HepG2 (cell line): ENCODE measurements at regions not wholly inside any gene's neighbourhood (a gene's known extent, or its start where the extent isn't known, plus 50 kb on each side); places are given as distances from the start of the nearest gene placed in this dataset.

ENCODE experiments used
- ATAC-seq: fragments of 200-7000 bp; cut with Tn5 transposase; 3 replicates; pipeline ENCODE4 v1.9.1; 2020; ENCODE audit warnings: mild to moderate bottlenecking, moderate library complexity
- BruUV-seq: library from RNA; stranded (reverse); fragments of 400-500 nt; replicated peaks from 2 replicates; lab custom pipeline; 2021; lab: Mats Ljungman, UMichigan
- CTCF ChIA-PET: fragments of 300-600 bp; formaldehyde crosslinking; extraction: SDS; loops from one replicate; lab custom pipeline; 2021; ENCODE audit warnings: low total read pairs, inconsistent platforms, low intra/inter-chr PET ratio; lab: Yijun Ruan, JAX
- POLR2A ChIA-PET: fragments of 350-600 bp; sonication (Branson Sonifier 250); formaldehyde crosslinking; loops from one replicate; lab custom pipeline; 2020; ENCODE audit warnings: antibody characterized with exemption, inconsistent platforms; lab: Yijun Ruan, JAX
- DNase-seq: peaks from one replicate; pipeline ENCODE4 v3.0.0-alpha.2; 2015; ENCODE audit warnings: low spot score
- FAIRE-seq: peaks from 3 replicates; lab custom pipeline; 2011; peaks lifted over from hg19 to GRCh38; lab: Jason Lieb, UNC
- H2AFZ ChIP-seq: one replicate; pipeline ENCODE4 v1.6.1; 2011; ENCODE audit warnings: low read length, inconsistent platforms
- H3K27ac ChIP-seq: fragments of 300-600 bp; 3 replicates; pipeline ENCODE4 v1.8.0; 2011; ENCODE audit warnings: mixed run types, mild to moderate bottlenecking, mixed read lengths, low read length, inconsistent platforms; ENCODE audit not compliant: insufficient read depth; ENCODE audit errors: extremely low read length
- H3K27me3 ChIP-seq, 2 experiments: fragments of 200-600 bp in 1 of 2; 2 replicates in 1 of 2; 3 replicates in 1 of 2; pipeline versions ENCODE4 v1.6.0 to v1.8.0; 2011; ENCODE audit warnings: low read length in 2 of 2, mild to moderate bottlenecking in 2 of 2, moderate library complexity in 2 of 2, inconsistent platforms in 1 of 2; ENCODE audit not compliant: insufficient read depth in 2 of 2, control insufficient read depth in 1 of 2
- H3K36me3 ChIP-seq, 2 experiments: fragments of 200-600 bp in 1 of 2; replicated peaks in 1 of 2; 2 replicates in 1 of 2; 3 replicates in 1 of 2; pipeline versions ENCODE4 v1.5.1 to v1.8.0; 2011; ENCODE audit warnings: low read length in 2 of 2, inconsistent platforms in 1 of 2; ENCODE audit not compliant: insufficient read depth in 2 of 2, control insufficient read depth in 1 of 2
- H3K4me1 ChIP-seq: 2 replicates; pipeline ENCODE4 v1.5.1; 2012; ENCODE audit warnings: low read length, inconsistent platforms; ENCODE audit not compliant: insufficient read depth
- H3K4me2 ChIP-seq: 2 replicates; pipeline ENCODE4 v1.6.0; 2011; ENCODE audit warnings: low read depth, low read length, inconsistent platforms
- H3K4me3 ChIP-seq, 3 experiments: fragments of 200-600 bp in 1 of 3; sonication (generic), shearing (Covaris generic) in 1 of 3; replicated peaks in 1 of 3; 2 replicates each; pipeline ENCODE4 v1.5.1; 2011 to 2016; ENCODE audit warnings: low read length in 3 of 3, inconsistent platforms in 2 of 3, low read depth in 2 of 3, mild to moderate bottlenecking in 2 of 3, control low read depth in 1 of 3, mixed read lengths in 1 of 3; ENCODE audit not compliant: insufficient read depth in 1 of 3
- H3K79me2 ChIP-seq: one replicate; pipeline ENCODE4 v1.6.1; 2011; ENCODE audit warnings: low read length, inconsistent platforms; ENCODE audit not compliant: insufficient read depth
- H3K9ac ChIP-seq: 2 replicates; pipeline ENCODE4 v1.6.0; 2011; ENCODE audit warnings: mild to moderate bottlenecking, low read depth, low read length, inconsistent platforms; ENCODE audit not compliant: insufficient read depth
- H3K9me3 ChIP-seq: 2 replicates; pipeline ENCODE4 v1.5.1; 2012; ENCODE audit warnings: mild to moderate bottlenecking, low read length
- H4K20me1 ChIP-seq: 2 replicates; pipeline ENCODE4 v1.6.0; 2011; ENCODE audit warnings: inconsistent platforms, mild to moderate bottlenecking, low read length, moderate library complexity; ENCODE audit not compliant: insufficient read depth
- AGO1 ChIP-seq: fragments of 200-400 bp; formaldehyde crosslinking; IDR thresholded peaks from 2 replicates; pipeline ENCODE4 v1.6.1; 2017; ENCODE audit warnings: mild to moderate bottlenecking, low read depth, low read length, moderate library complexity; ENCODE audit not compliant: poor library complexity, severe bottlenecking
- TCF12 ChIP-seq, 2 experiments: fragments of 450-650 bp in 1 of 2; sonication (generic) in 1 of 2; formaldehyde crosslinking in 1 of 2; IDR thresholded peaks; 2 replicates each; pipeline versions ENCODE4 v1.6.1 to v1.8.0; 2017 to 2022; ENCODE audit warnings: antibody characterized with exemption in 1 of 2, mild to moderate bottlenecking in 1 of 2, missing genetic modification reagents in 1 of 2, moderate library complexity in 1 of 2
- ZNF331 ChIP-seq: sonication (generic); formaldehyde crosslinking; IDR thresholded peaks from 2 replicates; pipeline ENCODE4 v1.4.0; 2020; ENCODE audit warnings: missing genetic modification reagents
- WGBS: methylation state at CpG from one replicate; pipeline ENCODE4 v1.1.6; 2017; ENCODE audit warnings: low lambda C conversion rate; 5-methylcytosine and 5-hydroxymethylcytosine counted together
- in situ Hi-C: cut with HindIII; loops from 2 replicates; pipeline ENCODE4 v1.10.0; 2017; ENCODE audit warnings: low pct_unique_long_range_greater_than_20kb; ENCODE audit not compliant: extremely low pct_ligation_motif_present
- intact Hi-C: fragments of 100-400 bp; cut with micrococcal nuclease; formaldehyde crosslinking; loops from one replicate; pipeline ENCODE4 v1.10.0; 2022; ENCODE audit not compliant: unreplicated experiment
- TF ChIP-seq, protein P1 (sequence below): sonication (generic); formaldehyde crosslinking; IDR thresholded peaks from 2 replicates; pipeline ENCODE4 v1.4.0; 2020; ENCODE audit warnings: mild to moderate bottlenecking, missing genetic modification reagents, borderline replicate concordance

GRCh38 chr10:4511509-4511908 lies 314.5 kb upstream of the AKR1E2 start:
- ChIA-PET CTCF (no interaction called here), POLR2A (no interaction called here)
- Histone ChIP-seq H3K4me2 (no peak overlapping the region), H3K4me1 (no peaks in the 10 kb centered on the region), H3K36me3 (no peaks in the 10 kb centered on the region), H3K79me2 (no peaks in the 10 kb centered on the region), H4K20me1 (no peaks in the 10 kb centered on the region), H3K27ac (no peak overlapping the region), H3K9ac (no peak overlapping the region), H3K27me3 (peaks cover 2 to 9% of the 10 kb centered on the region in 2 experiments; a peak in 2 of 5 replicates), H3K4me3 (no peak overlapping the region), H2AFZ (no peak overlapping the region), H3K9me3 (no peaks in the 10 kb centered on the region)
- intact Hi-C loops = no loop called here
- TF ChIP-seq ZNF331 (no peak), TCF12 (IDR thresholded peaks at IDR 0.05) (no peak), TCF12 (CRISPR knock-in tag; IDR thresholded peaks at IDR 0.05) (no peak), AGO1 (no peak)
- TF ChIP-seq, protein P1, sequence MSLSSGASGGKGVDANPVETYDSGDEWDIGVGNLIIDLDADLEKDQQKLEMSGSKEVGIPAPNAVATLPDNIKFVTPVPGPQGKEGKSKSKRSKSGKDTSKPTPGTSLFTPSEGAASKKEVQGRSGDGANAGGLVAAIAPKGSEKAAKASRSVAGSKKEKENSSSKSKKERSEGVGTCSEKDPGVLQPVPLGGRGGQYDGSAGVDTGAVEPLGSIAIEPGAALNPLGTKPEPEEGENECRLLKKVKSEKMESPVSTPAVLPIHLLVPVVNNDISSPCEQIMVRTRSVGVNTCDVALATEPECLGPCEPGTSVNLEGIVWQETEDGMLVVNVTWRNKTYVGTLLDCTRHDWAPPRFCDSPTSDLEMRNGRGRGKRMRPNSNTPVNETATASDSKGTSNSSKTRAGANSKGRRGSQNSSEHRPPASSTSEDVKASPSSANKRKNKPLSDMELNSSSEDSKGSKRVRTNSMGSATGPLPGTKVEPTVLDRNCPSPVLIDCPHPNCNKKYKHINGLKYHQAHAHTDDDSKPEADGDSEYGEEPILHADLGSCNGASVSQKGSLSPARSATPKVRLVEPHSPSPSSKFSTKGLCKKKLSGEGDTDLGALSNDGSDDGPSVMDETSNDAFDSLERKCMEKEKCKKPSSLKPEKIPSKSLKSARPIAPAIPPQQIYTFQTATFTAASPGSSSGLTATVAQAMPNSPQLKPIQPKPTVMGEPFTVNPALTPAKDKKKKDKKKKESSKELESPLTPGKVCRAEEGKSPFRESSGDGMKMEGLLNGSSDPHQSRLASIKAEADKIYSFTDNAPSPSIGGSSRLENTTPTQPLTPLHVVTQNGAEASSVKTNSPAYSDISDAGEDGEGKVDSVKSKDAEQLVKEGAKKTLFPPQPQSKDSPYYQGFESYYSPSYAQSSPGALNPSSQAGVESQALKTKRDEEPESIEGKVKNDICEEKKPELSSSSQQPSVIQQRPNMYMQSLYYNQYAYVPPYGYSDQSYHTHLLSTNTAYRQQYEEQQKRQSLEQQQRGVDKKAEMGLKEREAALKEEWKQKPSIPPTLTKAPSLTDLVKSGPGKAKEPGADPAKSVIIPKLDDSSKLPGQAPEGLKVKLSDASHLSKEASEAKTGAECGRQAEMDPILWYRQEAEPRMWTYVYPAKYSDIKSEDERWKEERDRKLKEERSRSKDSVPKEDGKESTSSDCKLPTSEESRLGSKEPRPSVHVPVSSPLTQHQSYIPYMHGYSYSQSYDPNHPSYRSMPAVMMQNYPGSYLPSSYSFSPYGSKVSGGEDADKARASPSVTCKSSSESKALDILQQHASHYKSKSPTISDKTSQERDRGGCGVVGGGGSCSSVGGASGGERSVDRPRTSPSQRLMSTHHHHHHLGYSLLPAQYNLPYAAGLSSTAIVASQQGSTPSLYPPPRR (CRISPR knock-in tag) = no peak
- in situ Hi-C loops = no loop called here
- WGBS = 3% methylated on average over 4 of the region's 4 CpGs
- no peak for FAIRE-seq
- no peak for DNase-seq
- BruUV-seq = no TSS peak
- no peak for ATAC-seq
